ENCODE measurements at regions not wholly inside any gene's neighbourhood (a gene's known extent, or its start where the extent isn't known, plus 50 kb on each side); places are given as distances from the start of the nearest gene placed in this dataset.

GRCh38 chr10:110358869-110359629, 54.3 kb upstream of the SMNDC1 start:
- no peak overlapping the region for H3K4me2 ChIP-seq
- 64% methylated on average over 7 of the region's 7 CpGs for WGBS (ENCODE audit: low lambda C conversion rate, missing lambda C conversion rate)

GRCh38 chr10:110360857-110361474, 56.2 kb upstream of the SMNDC1 start:
- Histone ChIP-seq H3K27ac (no peak overlapping the region), H3K27me3 (no peaks in the 10 kb centered on the region), H3K4me3 (no peak overlapping the region), H3K4me1 (ENCODE audit: insufficient read depth) (no peaks in the 10 kb centered on the region), H3K9me3 (ENCODE audit: low read depth) (no peaks in the 10 kb centered on the region), H3K9me2 (replicated peaks; ENCODE audit: insufficient read depth) (no peaks in the 10 kb centered on the region), H3K4me2 (no peak overlapping the region), H2AFZ (no peak overlapping the region), H3K79me2 (no peaks in the 10 kb centered on the region), H3K36me3 (replicated peaks; ENCODE audit: insufficient read depth, low read depth) (no peaks in the 10 kb centered on the region), H4K20me1 (ENCODE audit: insufficient read depth, poor library complexity, severe bottlenecking) (no peaks in the 10 kb centered on the region)
- TF ChIP-seq CTCF (IDR thresholded peaks at IDR 0.05; ENCODE audit: poor library complexity), result no peak
- no peak for DNase-seq (ENCODE audit: low spot score)
- 82% methylated on average over 5 of the region's 5 CpGs for WGBS (ENCODE audit: low lambda C conversion rate, missing lambda C conversion rate)

More at GRCh38 chr10:110358869-110359629, 54.3 kb upstream of the SMNDC1 start:
- Histone ChIP-seq H3K9me2 (replicated peaks; ENCODE audit: insufficient read depth) (no peaks in the 10 kb centered on the region), H3K4me3 (no peak overlapping the region), H2AFZ (no peak overlapping the region), H3K36me3 (replicated peaks; ENCODE audit: insufficient read depth, low read depth) (no peaks in the 10 kb centered on the region), H3K27me3 (no peaks in the 10 kb centered on the region), H3K4me1 (ENCODE audit: insufficient read depth) (no peaks in the 10 kb centered on the region), H3K9me3 (ENCODE audit: low read depth) (no peaks in the 10 kb centered on the region), H3K27ac (no peak overlapping the region), H3K79me2 (no peaks in the 10 kb centered on the region), H4K20me1 (ENCODE audit: insufficient read depth, poor library complexity, severe bottlenecking) (no peaks in the 10 kb centered on the region)
- no peak for DNase-seq (ENCODE audit: low spot score)
- TF ChIP-seq CTCF (IDR thresholded peaks at IDR 0.05; ENCODE audit: poor library complexity), result no peak
- no peak for TF ChIP-seq EZH2 (IDR thresholded peaks at IDR 0.05; ENCODE audit: borderline replicate concordance)
- TF ChIP-seq EZH2phosphoT487 (IDR thresholded peaks at IDR 0.05; ENCODE audit: low read depth, severe bottlenecking, unreplicated experiment), result no peak

GRCh38 chr10:110361800-110362456, 57.2 kb upstream of the SMNDC1 start:
- H4K20me1 ChIP-seq (ENCODE audit: insufficient read depth, poor library complexity, severe bottlenecking), result no peaks in the 10 kb centered on the region
- H3K27ac ChIP-seq, result no peak overlapping the region
- no peaks in the 10 kb centered on the region for H3K9me2 ChIP-seq (replicated peaks; ENCODE audit: insufficient read depth)
- H3K79me2 ChIP-seq, result no peaks in the 10 kb centered on the region
- no peak overlapping the region for H3K4me3 ChIP-seq
- no peaks in the 10 kb centered on the region for H3K9me3 ChIP-seq (ENCODE audit: low read depth)
- no peaks in the 10 kb centered on the region for H3K36me3 ChIP-seq (replicated peaks; ENCODE audit: insufficient read depth, low read depth)
- TF ChIP-seq EZH2 (IDR thresholded peaks at IDR 0.05; ENCODE audit: borderline replicate concordance), result no peak
- TF ChIP-seq EZH2phosphoT487 (IDR thresholded peaks at IDR 0.05; ENCODE audit: low read depth, severe bottlenecking, unreplicated experiment), result no peak
- no peak for TF ChIP-seq CTCF (IDR thresholded peaks at IDR 0.05; ENCODE audit: poor library complexity)
- WGBS (ENCODE audit: low lambda C conversion rate, missing lambda C conversion rate), result 70% methylated on average over 5 of the region's 5 CpGs
- no peak overlapping the region for H3K4me2 ChIP-seq
- no peak for DNase-seq (ENCODE audit: low spot score)
- H2AFZ ChIP-seq, result no peak overlapping the region
- no peaks in the 10 kb centered on the region for H3K27me3 ChIP-seq
- no peaks in the 10 kb centered on the region for H3K4me1 ChIP-seq (ENCODE audit: insufficient read depth)
